Right lung (tissue), 2 donors: ENCODE measurements at regions not wholly inside any gene's neighbourhood (a gene's known extent, or its start where the extent isn't known, plus 50 kb on each side); places are given as distances from the start of the nearest gene placed in this dataset.
"Not testable (repeated sequence)": the region's sequence is repeated elsewhere in the genome, so short reads cannot be mapped to it uniquely, and the experiment has no call there.

ENCODE experiments used
- DNase-seq, 2 donors: peaks; one replicate each; pipeline ENCODE4 v3.0.0-alpha.2; 2013

DNA sequence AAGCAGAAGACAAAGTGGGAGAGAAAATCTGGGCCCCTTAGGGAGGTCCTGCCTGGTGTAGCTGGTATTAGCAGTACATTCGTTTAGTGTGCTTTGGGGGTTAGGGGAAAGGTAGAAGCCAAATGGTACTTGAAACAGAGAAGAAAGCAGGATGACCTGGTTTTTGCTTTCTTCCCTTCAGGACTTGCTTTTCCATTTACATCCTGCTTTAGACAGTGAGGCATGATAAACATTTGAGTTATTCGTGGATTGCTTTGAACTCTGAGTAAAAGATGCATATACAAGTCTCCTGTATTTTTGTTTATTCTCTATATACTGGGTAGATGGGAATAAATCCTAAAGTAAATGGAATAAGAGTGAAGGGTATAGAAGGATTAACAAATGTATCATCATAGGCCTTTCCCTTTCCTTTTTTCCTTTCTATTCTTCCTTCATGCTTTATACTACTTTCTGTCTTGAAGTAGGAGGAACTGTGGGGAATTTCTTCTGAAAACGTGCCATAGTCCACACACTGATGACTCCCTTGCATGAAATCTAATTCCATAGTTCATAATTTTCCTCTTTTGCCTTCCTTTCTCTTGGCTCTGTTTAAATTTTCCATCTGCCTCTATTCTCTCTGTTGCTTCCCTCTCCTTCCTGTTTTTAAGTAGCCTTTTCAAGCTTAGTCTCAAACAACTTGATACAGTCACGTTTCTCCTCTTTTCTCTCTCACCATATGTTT is 139.5 kb upstream of the RBMS3 start:
- no peak for DNase-seq

DNA sequence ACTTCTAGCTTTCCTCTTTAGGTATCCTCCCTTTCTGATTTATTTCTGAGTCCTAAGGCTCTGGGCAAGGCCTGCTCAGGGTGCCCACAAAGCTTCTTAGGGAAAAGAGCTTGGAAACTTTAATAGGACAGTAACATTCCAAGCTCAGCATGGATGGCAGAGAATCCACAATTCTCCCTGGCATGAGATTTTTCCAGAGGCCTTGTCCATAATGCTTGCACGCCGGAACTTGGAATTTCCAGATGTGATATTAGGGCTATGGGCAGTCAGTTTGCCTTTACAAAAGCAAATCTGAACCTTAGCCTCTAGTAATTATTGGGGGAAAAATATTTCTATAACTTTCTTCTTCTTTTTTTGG is 139.0 kb upstream of the RBMS3 start:
- DNase-seq: no peak

DNA sequence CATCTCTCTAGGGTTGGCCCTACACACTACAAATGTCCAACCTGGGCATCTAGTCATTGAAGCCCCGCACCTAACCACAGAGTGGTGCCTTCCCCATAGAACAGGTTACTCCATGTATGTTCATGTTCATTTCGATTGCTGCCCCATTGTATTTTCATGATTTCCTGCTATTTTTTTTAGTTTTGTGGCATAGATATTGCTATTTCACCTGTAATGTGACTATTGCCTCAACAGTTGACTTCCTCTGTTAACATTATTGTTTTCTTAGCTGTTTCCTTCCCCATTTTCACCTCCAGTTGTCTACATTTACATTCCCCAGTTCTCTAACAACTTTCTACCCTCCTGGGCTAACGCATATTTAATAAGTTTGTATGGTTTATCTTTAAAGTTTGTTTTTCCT is 137.7 kb upstream of the RBMS3 start:
- no peak for DNase-seq

DNA sequence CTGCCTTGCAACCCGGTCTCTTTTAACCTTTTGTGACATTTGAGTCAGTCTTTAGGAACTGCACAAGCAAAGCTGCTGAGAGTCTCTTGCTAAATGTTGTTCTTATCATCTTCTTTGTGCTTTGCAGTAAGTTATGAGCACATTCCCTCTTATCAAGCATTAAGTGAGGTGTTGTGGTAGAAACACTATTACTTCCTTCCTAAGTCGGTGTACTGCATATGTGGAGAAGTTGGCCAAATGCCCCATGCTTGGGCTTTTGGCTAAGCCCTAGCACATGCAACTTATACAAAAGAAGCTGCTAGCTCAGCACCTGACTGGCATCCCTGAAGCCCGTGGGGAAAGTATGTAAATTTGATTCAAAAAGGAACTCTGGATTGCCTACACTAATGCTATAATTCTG is 136.5 kb upstream of the RBMS3 start:
- DNase-seq: peak in 1 of 2 donors; percentile 7

DNA sequence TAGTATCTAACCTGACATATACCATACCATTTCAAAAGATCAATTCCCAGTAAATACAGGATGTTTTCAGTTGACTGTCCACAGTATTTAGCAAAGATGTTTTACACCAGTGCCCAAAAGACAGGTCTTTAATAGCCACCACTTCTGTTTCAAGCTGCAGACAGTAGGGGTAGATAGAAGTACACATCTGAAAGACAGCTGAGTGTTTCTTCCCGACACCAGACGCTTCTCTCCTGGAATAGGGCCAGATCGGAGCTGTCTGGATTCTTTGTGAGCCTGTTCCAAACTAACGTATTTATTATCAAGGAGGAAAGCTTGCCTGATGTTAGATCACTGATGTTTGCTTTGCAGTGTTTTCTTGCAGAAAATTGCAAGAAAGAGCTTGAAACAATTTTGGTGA is 136.1 kb upstream of the RBMS3 start:
- DNase-seq: peak; percentile 62 to 72

DNA sequence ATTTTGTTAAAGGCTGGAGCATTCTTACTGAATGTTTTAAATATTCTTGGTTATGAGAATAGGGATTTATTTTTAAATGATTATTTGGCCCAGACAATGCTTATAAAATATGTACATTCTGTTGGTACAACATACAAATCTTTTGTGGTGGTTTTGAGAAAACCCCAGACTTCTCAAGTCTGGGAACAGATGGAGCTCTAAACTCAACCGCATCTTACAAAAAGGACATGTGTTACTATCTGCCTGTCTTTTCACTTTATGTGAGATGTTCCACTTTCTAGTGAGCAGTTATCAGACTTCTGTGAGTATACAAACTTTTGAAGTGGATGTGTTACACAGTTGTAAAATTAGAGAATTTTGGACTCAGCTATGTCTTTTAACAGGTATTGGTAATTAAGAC is 135.5 kb upstream of the RBMS3 start:
- DNase-seq: no peak

DNA sequence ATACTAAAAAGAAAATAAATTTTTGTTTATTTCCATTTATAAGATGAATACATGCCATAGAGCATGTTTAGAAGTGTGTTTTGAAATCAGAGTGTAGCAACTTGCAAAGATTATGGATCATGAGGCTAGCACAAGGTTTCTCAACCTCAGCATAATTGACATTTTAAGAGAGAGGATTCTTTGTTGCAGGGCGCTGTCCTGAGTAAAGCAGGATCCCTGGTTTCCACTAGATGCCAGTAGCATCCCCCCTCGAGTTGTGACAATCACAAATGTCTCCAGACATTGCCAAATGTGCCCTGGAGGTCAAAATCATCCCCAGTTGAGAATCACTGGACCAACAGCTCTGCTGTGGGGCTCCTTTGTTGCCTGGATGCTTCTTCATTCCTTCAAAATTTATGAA is 128.5 kb upstream of the RBMS3 start:
- DNase-seq: no peak

DNA sequence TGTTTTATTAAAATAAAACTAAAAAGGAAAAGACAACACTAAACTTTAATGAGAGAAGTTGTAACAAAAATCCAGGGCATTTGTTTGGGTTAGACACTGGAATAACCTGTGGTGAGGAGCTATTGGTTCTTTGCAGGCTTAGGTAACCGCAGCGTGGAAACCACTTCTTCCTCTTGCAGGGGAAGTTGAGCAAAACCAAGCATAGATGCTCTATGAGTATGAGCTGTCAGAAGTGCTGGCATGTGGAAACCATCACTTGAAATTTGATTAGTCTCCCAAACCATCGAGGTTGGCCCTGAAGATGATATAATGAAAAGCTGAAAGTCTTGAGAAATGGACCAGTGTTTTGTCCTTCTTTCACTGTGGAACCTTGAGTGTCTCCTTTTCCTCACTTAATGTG is 127.1 kb upstream of the RBMS3 start:
- DNase-seq: no peak

DNA sequence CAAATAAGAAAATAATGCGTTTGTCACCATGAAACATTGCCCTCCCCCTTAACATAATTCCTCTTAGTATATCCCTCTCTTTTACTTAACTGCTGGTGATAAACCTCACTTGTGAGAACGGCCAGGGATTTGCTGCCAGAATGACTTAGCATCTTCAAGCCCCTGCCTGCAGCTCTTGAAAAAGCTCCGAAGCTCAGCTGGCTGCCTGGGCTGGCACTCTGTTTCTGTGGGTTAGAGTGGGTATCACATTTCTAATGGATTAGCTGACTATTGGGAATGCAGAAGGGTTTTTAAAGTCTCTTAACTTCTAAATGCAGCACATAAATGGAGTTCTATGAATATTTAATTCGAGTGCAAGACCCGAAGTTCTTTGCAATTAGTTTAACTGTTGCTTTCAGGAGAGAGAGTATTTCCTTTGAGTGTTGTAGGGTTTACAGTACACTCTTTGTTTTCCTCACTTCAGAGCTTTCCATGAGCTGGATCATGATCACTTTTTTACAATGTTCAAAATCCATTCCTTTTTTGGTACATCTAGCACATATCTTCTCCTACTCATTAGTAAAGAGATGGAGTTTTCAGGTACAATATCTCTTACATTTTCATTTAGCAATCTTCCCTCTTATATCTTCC is 124.7 kb upstream of the RBMS3 start:
- no peak for DNase-seq

DNA sequence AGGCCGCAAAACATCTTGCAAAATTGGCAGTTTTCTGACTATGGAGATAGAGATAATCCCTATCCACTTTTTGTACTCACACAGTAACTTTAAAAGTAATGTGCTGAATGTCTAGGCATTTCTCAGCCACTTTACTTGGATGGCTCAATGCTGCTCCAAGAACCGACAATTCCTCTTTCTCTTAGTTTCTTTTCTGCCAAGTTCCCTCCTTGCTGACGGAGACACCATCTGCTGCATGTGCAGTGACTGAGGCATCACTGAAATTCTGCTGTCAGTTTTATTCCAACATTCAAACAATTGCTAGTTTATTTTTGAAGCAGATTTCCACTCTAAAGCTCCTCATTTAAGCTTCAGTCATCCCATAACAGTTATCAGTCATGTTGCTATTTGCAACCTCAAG is 116.0 kb upstream of the RBMS3 start:
- no peak for DNase-seq

DNA sequence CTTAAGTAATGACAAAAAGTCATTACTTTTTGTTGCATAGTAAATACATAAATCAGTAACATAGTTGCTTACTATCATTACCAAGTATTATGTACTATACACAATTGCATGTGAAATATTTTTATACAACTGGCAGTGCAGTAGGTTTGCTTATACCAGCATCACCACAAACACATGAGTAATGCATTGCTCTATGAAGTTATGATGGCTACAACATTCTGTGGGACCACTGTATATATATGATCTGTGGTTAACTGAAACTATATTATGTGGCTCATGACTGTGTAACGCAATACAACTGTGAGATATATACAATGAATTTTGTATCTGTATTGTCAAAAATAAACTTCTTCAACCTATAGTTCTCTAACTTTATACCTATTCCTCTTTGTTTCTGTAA is 113.7 kb upstream of the RBMS3 start:
- no peak for DNase-seq

DNA sequence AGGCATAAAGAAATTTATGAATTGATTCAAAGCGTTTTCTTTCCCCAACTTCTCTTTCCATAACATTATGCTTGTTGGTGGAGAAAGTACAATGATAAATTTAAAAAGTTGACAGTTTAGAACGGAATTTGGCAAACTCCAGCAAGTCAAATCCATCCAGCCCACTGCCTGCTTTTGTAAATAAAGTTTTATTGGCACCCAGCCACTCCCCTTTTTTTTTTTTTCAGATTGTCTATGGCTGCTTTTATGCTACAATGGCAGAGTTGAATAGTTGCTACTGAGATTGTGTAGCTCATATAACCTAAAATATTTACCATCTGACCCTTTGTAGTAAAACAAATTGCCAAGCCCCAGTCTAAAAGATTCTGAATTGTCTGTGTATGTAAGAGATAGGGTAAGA is 112.8 kb upstream of the RBMS3 start:
- no peak for DNase-seq

DNA sequence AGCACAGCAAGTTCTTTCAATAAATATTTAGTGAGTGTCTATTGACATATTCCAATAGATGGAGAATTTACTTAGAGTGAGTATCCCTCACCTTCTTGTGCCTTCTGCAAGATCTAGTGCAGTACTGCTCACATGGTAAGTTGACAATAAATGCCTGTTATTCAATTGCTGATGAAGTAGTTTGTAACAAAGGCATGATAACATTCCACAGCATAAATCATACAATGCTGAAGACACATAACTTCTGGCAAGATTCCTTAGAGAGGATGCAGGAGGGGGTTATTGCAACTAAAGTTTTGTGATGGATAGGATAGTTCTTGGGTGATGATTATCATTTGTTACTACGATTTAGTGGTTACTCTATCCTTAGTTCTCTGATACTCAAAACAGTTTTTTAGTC is 112.2 kb upstream of the RBMS3 start:
- no peak for DNase-seq

DNA sequence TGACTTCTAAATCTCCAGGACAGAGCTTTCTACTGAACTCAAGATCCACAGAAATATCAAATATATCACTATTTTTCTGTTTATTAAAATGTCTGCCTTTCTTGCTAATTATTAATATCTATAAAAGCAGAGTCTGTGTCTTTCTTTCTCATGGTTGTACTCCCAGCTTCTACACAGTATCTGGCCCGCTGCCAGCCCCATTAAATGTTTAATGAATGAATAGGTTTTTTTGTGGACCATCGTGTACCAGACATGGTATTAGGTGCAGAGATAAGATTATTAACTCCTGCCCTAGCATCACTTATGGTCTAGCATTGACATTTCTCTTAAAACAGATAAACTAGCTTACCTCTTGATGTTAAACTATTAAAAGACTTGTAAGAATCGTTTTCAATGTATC is 111.4 kb upstream of the RBMS3 start:
- no peak for DNase-seq

DNA sequence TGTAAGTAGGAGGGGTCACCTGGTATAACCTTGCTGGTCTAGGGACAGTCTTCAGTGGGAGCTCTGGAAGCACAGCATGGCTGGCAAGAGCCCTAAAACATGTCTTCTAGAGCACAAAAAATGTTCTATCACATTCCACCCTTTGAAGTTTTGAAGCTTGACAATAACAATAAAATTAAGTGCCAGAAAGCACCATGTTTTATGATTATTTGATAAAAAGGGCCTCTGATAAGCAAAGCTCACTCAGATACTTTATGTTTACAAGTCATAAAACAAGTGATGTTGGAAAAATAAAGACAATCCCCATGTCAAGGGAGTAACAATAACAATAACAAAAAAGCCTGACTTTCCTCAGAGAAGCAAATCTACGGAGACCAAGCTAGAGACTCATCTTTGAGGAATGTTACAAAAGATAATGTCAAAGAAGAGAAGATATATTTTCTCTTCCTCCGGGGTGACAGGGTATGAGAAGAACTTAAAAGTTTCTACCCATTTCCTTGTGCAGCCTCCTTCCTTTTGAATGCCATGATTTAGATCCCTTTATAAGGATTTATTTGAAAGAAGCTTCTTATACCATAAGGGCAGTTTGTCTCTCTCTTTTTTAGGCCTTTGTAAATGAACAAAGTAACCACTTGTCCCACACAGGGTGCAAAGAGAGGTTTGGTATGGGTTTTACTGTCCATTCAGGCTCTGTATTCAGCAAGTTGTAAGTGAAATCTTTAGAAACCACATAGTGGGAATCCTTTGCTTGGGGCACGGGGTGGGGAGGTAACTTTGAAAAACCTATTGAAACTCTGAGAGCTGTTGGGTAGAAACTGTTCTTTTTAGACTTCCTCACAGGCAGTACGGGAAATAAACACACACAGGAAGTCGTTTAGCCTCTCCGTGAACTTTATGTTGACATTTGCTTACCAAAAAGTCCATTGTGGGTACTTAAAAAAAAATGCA is 109.6 kb upstream of the RBMS3 start:
- DNase-seq: peak in 1 of 2 donors; percentile 42

DNA sequence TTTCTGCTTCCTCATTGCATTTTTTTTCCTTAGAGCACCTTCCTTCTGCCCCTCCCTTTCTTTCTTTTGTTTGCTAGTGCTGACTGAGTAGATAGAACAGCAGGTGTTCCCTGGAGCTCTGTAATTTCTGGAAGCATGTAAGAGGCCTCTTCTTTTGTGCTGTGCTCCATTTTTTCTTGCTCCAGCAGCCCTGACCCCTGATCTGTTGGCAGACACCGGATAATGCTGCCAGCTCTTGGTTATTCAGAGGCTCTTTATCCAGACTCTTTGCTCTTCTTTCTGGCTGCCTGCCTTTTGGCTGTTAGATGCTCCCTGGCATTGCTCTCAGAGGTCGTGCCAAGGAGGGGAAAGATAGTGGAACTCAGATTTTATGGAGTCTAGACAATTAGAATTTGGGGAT is 104.4 kb upstream of the RBMS3 start:
- DNase-seq: no peak

DNA sequence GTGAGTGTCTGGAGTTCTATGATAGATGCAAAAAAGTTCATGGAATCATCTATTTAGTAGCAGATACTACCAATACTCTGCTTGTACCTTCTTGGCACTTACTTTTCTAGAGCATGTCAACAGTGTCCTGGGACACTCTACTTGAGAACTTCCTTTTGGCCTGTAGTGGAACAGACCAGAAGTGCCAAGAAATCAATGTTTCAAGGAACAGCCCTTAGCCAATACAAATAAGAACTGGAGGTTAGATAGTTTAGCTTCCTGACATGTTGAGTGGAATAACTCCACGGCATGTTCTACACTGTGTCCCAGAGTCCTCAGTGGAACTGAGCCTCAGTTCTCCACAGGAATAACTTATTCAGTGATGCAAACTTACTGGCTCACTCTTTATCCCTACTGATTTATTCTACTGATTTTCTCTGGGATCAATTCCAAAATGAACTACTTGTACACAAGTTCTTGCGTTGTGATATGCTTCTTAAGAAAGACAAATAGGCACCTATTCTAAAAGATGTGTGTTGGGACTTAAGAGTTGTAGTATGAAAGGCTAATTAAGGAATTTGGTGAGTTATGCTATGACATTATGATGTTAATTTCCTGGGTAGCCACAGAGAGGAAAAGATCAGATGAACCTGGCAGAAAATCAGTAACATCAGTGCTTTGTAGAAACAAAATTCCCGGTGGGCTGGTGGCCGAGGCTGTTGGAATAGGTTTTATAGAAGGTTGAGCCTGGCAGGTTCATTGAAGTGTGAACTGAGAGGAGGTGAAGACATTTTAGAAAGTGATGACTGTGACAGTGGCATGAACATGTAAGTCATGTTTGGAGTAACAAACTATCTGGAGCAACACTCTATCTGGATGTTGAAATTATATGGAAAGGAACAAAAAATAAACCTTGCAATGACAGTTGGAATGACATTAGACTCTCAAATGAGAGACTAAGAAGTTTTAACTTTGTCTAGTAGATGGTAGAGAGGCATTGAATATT is 101.8 kb upstream of the RBMS3 start:
- no peak for DNase-seq

DNA sequence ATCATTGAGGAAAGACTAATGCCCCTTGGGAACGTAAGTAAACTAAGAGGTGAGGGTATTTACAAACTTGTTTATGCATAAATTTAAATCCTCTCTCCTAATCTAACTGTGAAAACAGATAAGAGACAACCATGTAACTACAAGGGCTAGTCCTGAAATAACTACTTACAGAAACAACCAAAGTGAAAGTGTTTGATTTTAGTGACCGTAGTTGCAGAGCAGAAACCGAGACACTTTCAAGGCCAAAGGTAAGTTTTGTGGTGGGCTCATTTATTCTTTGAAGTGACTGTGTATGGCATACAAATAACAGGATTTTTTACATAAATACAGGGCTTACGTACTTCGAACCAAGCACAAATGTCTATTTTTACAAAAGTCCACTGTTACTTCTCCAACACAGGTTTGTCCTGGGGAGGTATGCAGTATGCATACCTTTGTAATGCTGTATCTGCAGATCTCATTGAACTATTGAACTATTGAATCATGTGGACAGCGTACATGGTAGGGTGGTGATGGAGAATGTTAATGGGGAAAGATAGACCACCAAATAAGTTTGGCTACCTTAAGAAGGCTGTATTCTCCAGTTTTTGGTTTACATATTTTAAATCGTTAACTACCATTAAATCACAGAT is 99.6 kb upstream of the RBMS3 start:
- no peak for DNase-seq

DNA sequence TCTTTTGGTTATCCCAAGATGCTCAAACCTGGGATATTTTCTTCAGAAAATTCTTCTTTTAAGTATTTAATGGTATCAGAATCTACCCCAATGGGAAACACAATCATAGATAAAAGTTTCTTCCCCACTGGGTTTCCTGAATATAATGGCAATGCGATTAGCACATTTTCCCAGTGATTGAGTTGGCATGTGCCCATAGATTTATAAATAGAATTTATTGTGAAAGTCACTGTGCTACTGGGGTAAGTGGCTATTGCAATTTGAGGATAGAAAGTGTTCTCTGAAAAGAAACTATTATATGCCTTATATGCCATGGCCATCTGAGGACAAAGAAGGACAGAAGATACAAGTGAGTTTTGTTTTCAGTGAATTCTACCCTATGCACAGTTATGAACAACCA is 99.0 kb upstream of the RBMS3 start:
- no peak for DNase-seq

DNA sequence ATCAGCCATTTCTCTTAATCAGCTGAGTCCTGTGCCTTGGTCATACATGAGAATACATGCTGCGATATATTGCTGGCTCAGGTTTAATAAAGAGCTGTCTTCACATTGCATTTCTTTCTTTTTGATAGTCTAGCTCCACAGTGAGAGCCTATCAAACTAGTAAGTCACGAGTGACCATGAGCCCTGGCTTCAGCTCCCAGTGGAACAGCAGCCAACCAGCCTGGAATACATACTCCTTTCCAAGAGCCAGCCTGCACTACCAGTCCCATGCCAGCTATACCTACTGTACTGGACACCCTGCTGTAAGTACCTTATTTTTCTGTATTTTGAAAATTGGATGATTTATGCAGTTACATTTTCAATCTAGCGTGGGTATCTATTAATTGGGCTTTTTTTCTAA is 98.0 kb upstream of the RBMS3 start:
- not testable (repeated sequence) for DNase-seq
